H9 (cell line): ENCODE measurements at regions not wholly inside any gene's neighbourhood (a gene's known extent, or its start where the extent isn't known, plus 50 kb on each side); places are given as distances from the start of the nearest gene placed in this dataset.

Source experiments
- DNase-seq: peaks from one replicate; pipeline ENCODE4 v3.0.0-alpha.2; 2017
- H2AFZ ChIP-seq: one replicate; pipeline ENCODE4 v1.6.1; 2013; ENCODE audit warnings: mild to moderate bottlenecking, low read length, control low read depth, moderate library complexity
- H2AK5ac ChIP-seq: 2 replicates; pipeline ENCODE4 v1.6.1; 2013; ENCODE audit warnings: low read length, control low read depth, mixed read lengths; ENCODE audit not compliant: insufficient read length
- H2BK120ac ChIP-seq: one replicate; pipeline ENCODE4 v1.6.1; 2013; ENCODE audit warnings: low read depth, mild to moderate bottlenecking, low read length, control low read depth, inconsistent platforms; ENCODE audit not compliant: poor library complexity, severe bottlenecking
- H2BK12ac ChIP-seq: 2 replicates; pipeline ENCODE4 v1.6.1; 2013; ENCODE audit warnings: low read length, control low read depth, mixed read lengths, low read depth; ENCODE audit not compliant: insufficient read length
- H2BK15ac ChIP-seq: 2 replicates; pipeline ENCODE4 v1.6.1; 2013; ENCODE audit warnings: low read depth, low read length, control low read depth
- H2BK20ac ChIP-seq: one replicate; pipeline ENCODE4 v1.6.1; 2013; ENCODE audit warnings: low read depth, mild to moderate bottlenecking, low read length, control low read depth, inconsistent platforms; ENCODE audit not compliant: poor library complexity, severe bottlenecking
- H2BK5ac ChIP-seq: 2 replicates; pipeline ENCODE4 v1.6.1; 2013; ENCODE audit warnings: low read length, control low read depth, mixed read lengths; ENCODE audit not compliant: insufficient read length
- H3K14ac ChIP-seq: 2 replicates; pipeline ENCODE4 v1.6.1; 2013; ENCODE audit warnings: low read length, control low read depth; ENCODE audit not compliant: insufficient read depth
- H3K18ac ChIP-seq: 2 replicates; pipeline ENCODE4 v1.6.1; 2013; ENCODE audit warnings: low read depth, mild to moderate bottlenecking, mixed read lengths, low read length, control low read depth; ENCODE audit not compliant: insufficient read length
- H3K23ac ChIP-seq: 2 replicates; pipeline ENCODE4 v1.6.1; 2013; ENCODE audit warnings: low read length, control low read depth, mixed read lengths, low read depth; ENCODE audit not compliant: insufficient read length
- H3K23me2 ChIP-seq: 2 replicates; pipeline ENCODE4 v1.6.1; 2013; ENCODE audit warnings: low read depth, mild to moderate bottlenecking, mixed read lengths, low read length, control low read depth; ENCODE audit not compliant: insufficient read length, poor library complexity, severe bottlenecking
- H3K27ac ChIP-seq: 2 replicates; pipeline ENCODE4 v1.5.1; 2013; ENCODE audit warnings: low read length, control low read depth, mixed read lengths, low read depth; ENCODE audit not compliant: insufficient read length
- H3K27me3 ChIP-seq: 2 replicates; pipeline ENCODE4 v1.6.1; 2013; ENCODE audit warnings: low read length, control low read depth, inconsistent platforms; ENCODE audit not compliant: insufficient read depth
- H3K4ac ChIP-seq: 2 replicates; pipeline ENCODE4 v1.6.1; 2013; ENCODE audit warnings: low read depth, mild to moderate bottlenecking, control low read depth, inconsistent platforms, low read length, moderate library complexity
- H3K4me1 ChIP-seq: 2 replicates; pipeline ENCODE4 v1.6.1; 2013; ENCODE audit warnings: low read length, control low read depth, inconsistent platforms; ENCODE audit not compliant: insufficient read depth
- H3K4me2 ChIP-seq: 2 replicates; pipeline ENCODE4 v1.6.1; 2013; ENCODE audit warnings: low read length, control low read depth, mixed read lengths; ENCODE audit not compliant: insufficient read length, insufficient read depth
- H3K56ac ChIP-seq: 2 replicates; pipeline ENCODE4 v1.6.1; 2013; ENCODE audit warnings: low read depth, mild to moderate bottlenecking, mixed read lengths, low read length, control low read depth; ENCODE audit not compliant: insufficient read length
- H3K79me1 ChIP-seq: 2 replicates; pipeline ENCODE4 v1.6.1; 2013; ENCODE audit warnings: low read depth, mild to moderate bottlenecking, moderate library complexity, low read length, control low read depth, inconsistent platforms; ENCODE audit not compliant: insufficient read depth, poor library complexity, severe bottlenecking
- H3K79me2 ChIP-seq: 2 replicates; pipeline ENCODE4 v1.6.1; 2013; ENCODE audit warnings: low read length, control low read depth, inconsistent platforms; ENCODE audit not compliant: insufficient read depth
- H3K9ac ChIP-seq: 2 replicates; pipeline ENCODE4 v1.6.1; 2013; ENCODE audit warnings: low read length, control low read depth, mixed read lengths; ENCODE audit not compliant: insufficient read length; ENCODE audit errors: extremely low read depth
- H3K9me3 ChIP-seq: one replicate; pipeline ENCODE4 v1.6.1; 2013; ENCODE audit warnings: low read depth, low read length, inconsistent platforms; ENCODE audit not compliant: control insufficient read depth
- H3T11ph ChIP-seq: one replicate; pipeline ENCODE4 v1.6.1; 2013; ENCODE audit warnings: mild to moderate bottlenecking, low read length, control low read depth, inconsistent platforms
- H4K20me1 ChIP-seq: one replicate; pipeline ENCODE4 v1.6.1; 2013; ENCODE audit not compliant: control insufficient read depth, insufficient read length, insufficient read depth
- H4K5ac ChIP-seq: 2 replicates; pipeline ENCODE4 v1.6.1; 2013; ENCODE audit warnings: low read depth, mild to moderate bottlenecking, mixed read lengths, low read length, control low read depth; ENCODE audit not compliant: insufficient read length
- H4K8ac ChIP-seq: replicated peaks from 2 replicates; pipeline ENCODE4 v1.6.1; 2013; ENCODE audit warnings: low read length, control low read depth, mixed read lengths, low read depth; ENCODE audit not compliant: insufficient read length
- H4K91ac ChIP-seq: 2 replicates; pipeline ENCODE4 v1.6.1; 2013; ENCODE audit warnings: low read depth, mild to moderate bottlenecking, moderate library complexity, mixed read lengths, low read length, control low read depth; ENCODE audit not compliant: insufficient read length
- H3K27ac Mint-ChIP-seq, 3 experiments: 2 replicates in 2 of 3; 3 replicates in 1 of 3; pipeline ENCODE4 v1.8.0; 2020 to 2021; ENCODE audit warnings: mixed read lengths in 3 of 3, mild to moderate bottlenecking in 1 of 3, moderate library complexity in 1 of 3
- H3K27me3 Mint-ChIP-seq: 2 replicates; pipeline ENCODE4 v1.8.0; 2021; ENCODE audit warnings: low read depth, mild to moderate bottlenecking, moderate library complexity, mixed read lengths
- H3K36me3 Mint-ChIP-seq, 3 experiments: 2 replicates in 2 of 3; 3 replicates in 1 of 3; pipeline ENCODE4 v1.8.0; 2020 to 2021; ENCODE audit warnings: low read depth in 3 of 3, mixed read lengths in 3 of 3; ENCODE audit not compliant: insufficient read depth in 1 of 3
- H3K4me1 Mint-ChIP-seq, 2 experiments: 2 replicates each; pipeline ENCODE4 v1.8.0; 2020; ENCODE audit warnings: mixed read lengths in 2 of 2
- H3K4me3 Mint-ChIP-seq, 2 experiments: 2 replicates in 1 of 2; 3 replicates in 1 of 2; pipeline ENCODE4 v1.8.0; 2020 to 2021; ENCODE audit warnings: mild to moderate bottlenecking in 2 of 2, mixed read lengths in 2 of 2, moderate library complexity in 1 of 2
- H3K9me3 Mint-ChIP-seq, 2 experiments: 2 replicates in 1 of 2; 3 replicates in 1 of 2; pipeline ENCODE4 v1.8.0; 2020; ENCODE audit warnings: mild to moderate bottlenecking in 2 of 2, mixed read lengths in 2 of 2, moderate library complexity in 1 of 2
- CTCF ChIP-seq: fragments of 200-600 bp; sonication (generic); conservative IDR thresholded peaks from 3 replicates; pipeline ENCODE4 v1.8.0; 2021; ENCODE audit warnings: antibody characterized with exemption, mild to moderate bottlenecking

GRCh38 chr6:98485593-98485992, 348.8 kb upstream of the POU3F2 start:
- Mint-ChIP-seq H3K4me3 (no peak overlapping the region), H3K9me3 (0 out of 5 replicates have a peak, but pooled peaks cover 0 to under 1% of the 10 kb centered on the region in 2 experiments), H3K36me3 (peaks cover 0 to under 1% (median 0%) of the 10 kb centered on the region in 3 experiments; a peak in 1 of 7 replicates), H3K27me3 (no peaks in the 10 kb centered on the region), H3K4me1 (peaks cover 28 to 32% of the 10 kb centered on the region in 2 experiments), H3K27ac (peak overlapping the region in 1 of 3 experiments; percentile 40; a peak in 1 of 7 replicates)
- no peak overlapping the region for H3T11ph ChIP-seq
- H2BK12ac ChIP-seq: no peak overlapping the region
- H3K4me2 ChIP-seq: no peak overlapping the region
- H3K23me2 ChIP-seq: no peaks in the 10 kb centered on the region
- no peak overlapping the region for H2BK20ac ChIP-seq
- H4K91ac ChIP-seq: no peak overlapping the region
- no peak overlapping the region for H2AK5ac ChIP-seq
- TF ChIP-seq CTCF: no peak
- H3K18ac ChIP-seq: no peak overlapping the region
- no peak overlapping the region for H2BK120ac ChIP-seq
- no peaks in the 10 kb centered on the region for H3K27me3 ChIP-seq
- peaks cover 2% of the 10 kb centered on the region; the same call in 1 of the 2 replicates for H3K4me1 ChIP-seq
- H3K9me3 ChIP-seq: no peaks in the 10 kb centered on the region
- H4K20me1 ChIP-seq: no peaks in the 10 kb centered on the region
- H2BK5ac ChIP-seq: no peak overlapping the region
- DNase-seq: no peak
- H3K79me2 ChIP-seq: no peaks in the 10 kb centered on the region
- no peak overlapping the region for H3K56ac ChIP-seq
- H3K79me1 ChIP-seq: no peaks in the 10 kb centered on the region
- no peak overlapping the region for H3K14ac ChIP-seq
- H4K5ac ChIP-seq: no peak overlapping the region
- H4K8ac ChIP-seq: no peak overlapping the region
- H3K9ac ChIP-seq: no peak overlapping the region
- H3K23ac ChIP-seq: no peak overlapping the region
- H3K27ac ChIP-seq: no peak overlapping the region
- H2AFZ ChIP-seq: no peak overlapping the region
- no peak overlapping the region for H2BK15ac ChIP-seq
- H3K4ac ChIP-seq: no peak overlapping the region
